H9 (cell line): ENCODE measurements at regions not wholly inside any gene's neighbourhood (a gene's known extent, or its start where the extent isn't known, plus 50 kb on each side); places are given as distances from the start of the nearest gene placed in this dataset.

Experiments used
- DNase-seq: peaks from one replicate; pipeline ENCODE4 v3.0.0-alpha.2; 2017
- H2AFZ ChIP-seq: one replicate; pipeline ENCODE4 v1.6.1; 2013; ENCODE audit warnings: mild to moderate bottlenecking, low read length, control low read depth, moderate library complexity
- H2AK5ac ChIP-seq: 2 replicates; pipeline ENCODE4 v1.6.1; 2013; ENCODE audit warnings: low read length, control low read depth, mixed read lengths; ENCODE audit not compliant: insufficient read length
- H2BK120ac ChIP-seq: one replicate; pipeline ENCODE4 v1.6.1; 2013; ENCODE audit warnings: low read depth, mild to moderate bottlenecking, low read length, control low read depth, inconsistent platforms; ENCODE audit not compliant: poor library complexity, severe bottlenecking
- H2BK12ac ChIP-seq: 2 replicates; pipeline ENCODE4 v1.6.1; 2013; ENCODE audit warnings: low read length, control low read depth, mixed read lengths, low read depth; ENCODE audit not compliant: insufficient read length
- H2BK15ac ChIP-seq: 2 replicates; pipeline ENCODE4 v1.6.1; 2013; ENCODE audit warnings: low read depth, low read length, control low read depth
- H2BK20ac ChIP-seq: one replicate; pipeline ENCODE4 v1.6.1; 2013; ENCODE audit warnings: low read depth, mild to moderate bottlenecking, low read length, control low read depth, inconsistent platforms; ENCODE audit not compliant: poor library complexity, severe bottlenecking
- H2BK5ac ChIP-seq: 2 replicates; pipeline ENCODE4 v1.6.1; 2013; ENCODE audit warnings: low read length, control low read depth, mixed read lengths; ENCODE audit not compliant: insufficient read length
- H3K14ac ChIP-seq: 2 replicates; pipeline ENCODE4 v1.6.1; 2013; ENCODE audit warnings: low read length, control low read depth; ENCODE audit not compliant: insufficient read depth
- H3K18ac ChIP-seq: 2 replicates; pipeline ENCODE4 v1.6.1; 2013; ENCODE audit warnings: low read depth, mild to moderate bottlenecking, mixed read lengths, low read length, control low read depth; ENCODE audit not compliant: insufficient read length
- H3K23ac ChIP-seq: 2 replicates; pipeline ENCODE4 v1.6.1; 2013; ENCODE audit warnings: low read length, control low read depth, mixed read lengths, low read depth; ENCODE audit not compliant: insufficient read length
- H3K23me2 ChIP-seq: 2 replicates; pipeline ENCODE4 v1.6.1; 2013; ENCODE audit warnings: low read depth, mild to moderate bottlenecking, mixed read lengths, low read length, control low read depth; ENCODE audit not compliant: insufficient read length, poor library complexity, severe bottlenecking
- H3K27ac ChIP-seq: 2 replicates; pipeline ENCODE4 v1.5.1; 2013; ENCODE audit warnings: low read length, control low read depth, mixed read lengths, low read depth; ENCODE audit not compliant: insufficient read length
- H3K27me3 ChIP-seq: 2 replicates; pipeline ENCODE4 v1.6.1; 2013; ENCODE audit warnings: low read length, control low read depth, inconsistent platforms; ENCODE audit not compliant: insufficient read depth
- H3K4ac ChIP-seq: 2 replicates; pipeline ENCODE4 v1.6.1; 2013; ENCODE audit warnings: low read depth, mild to moderate bottlenecking, control low read depth, inconsistent platforms, low read length, moderate library complexity
- H3K4me1 ChIP-seq: 2 replicates; pipeline ENCODE4 v1.6.1; 2013; ENCODE audit warnings: low read length, control low read depth, inconsistent platforms; ENCODE audit not compliant: insufficient read depth
- H3K4me2 ChIP-seq: 2 replicates; pipeline ENCODE4 v1.6.1; 2013; ENCODE audit warnings: low read length, control low read depth, mixed read lengths; ENCODE audit not compliant: insufficient read length, insufficient read depth
- H3K56ac ChIP-seq: 2 replicates; pipeline ENCODE4 v1.6.1; 2013; ENCODE audit warnings: low read depth, mild to moderate bottlenecking, mixed read lengths, low read length, control low read depth; ENCODE audit not compliant: insufficient read length
- H3K79me1 ChIP-seq: 2 replicates; pipeline ENCODE4 v1.6.1; 2013; ENCODE audit warnings: low read depth, mild to moderate bottlenecking, moderate library complexity, low read length, control low read depth, inconsistent platforms; ENCODE audit not compliant: insufficient read depth, poor library complexity, severe bottlenecking
- H3K79me2 ChIP-seq: 2 replicates; pipeline ENCODE4 v1.6.1; 2013; ENCODE audit warnings: low read length, control low read depth, inconsistent platforms; ENCODE audit not compliant: insufficient read depth
- H3K9ac ChIP-seq: 2 replicates; pipeline ENCODE4 v1.6.1; 2013; ENCODE audit warnings: low read length, control low read depth, mixed read lengths; ENCODE audit not compliant: insufficient read length; ENCODE audit errors: extremely low read depth
- H3K9me3 ChIP-seq: one replicate; pipeline ENCODE4 v1.6.1; 2013; ENCODE audit warnings: low read depth, low read length, inconsistent platforms; ENCODE audit not compliant: control insufficient read depth
- H3T11ph ChIP-seq: one replicate; pipeline ENCODE4 v1.6.1; 2013; ENCODE audit warnings: mild to moderate bottlenecking, low read length, control low read depth, inconsistent platforms
- H4K20me1 ChIP-seq: one replicate; pipeline ENCODE4 v1.6.1; 2013; ENCODE audit not compliant: control insufficient read depth, insufficient read length, insufficient read depth
- H4K5ac ChIP-seq: 2 replicates; pipeline ENCODE4 v1.6.1; 2013; ENCODE audit warnings: low read depth, mild to moderate bottlenecking, mixed read lengths, low read length, control low read depth; ENCODE audit not compliant: insufficient read length
- H4K8ac ChIP-seq: replicated peaks from 2 replicates; pipeline ENCODE4 v1.6.1; 2013; ENCODE audit warnings: low read length, control low read depth, mixed read lengths, low read depth; ENCODE audit not compliant: insufficient read length
- H4K91ac ChIP-seq: 2 replicates; pipeline ENCODE4 v1.6.1; 2013; ENCODE audit warnings: low read depth, mild to moderate bottlenecking, moderate library complexity, mixed read lengths, low read length, control low read depth; ENCODE audit not compliant: insufficient read length
- H3K27ac Mint-ChIP-seq, 3 experiments: 2 replicates in 2 of 3; 3 replicates in 1 of 3; pipeline ENCODE4 v1.8.0; 2020 to 2021; ENCODE audit warnings: mixed read lengths in 3 of 3, mild to moderate bottlenecking in 1 of 3, moderate library complexity in 1 of 3
- H3K27me3 Mint-ChIP-seq: 2 replicates; pipeline ENCODE4 v1.8.0; 2021; ENCODE audit warnings: low read depth, mild to moderate bottlenecking, moderate library complexity, mixed read lengths
- H3K36me3 Mint-ChIP-seq, 3 experiments: 2 replicates in 2 of 3; 3 replicates in 1 of 3; pipeline ENCODE4 v1.8.0; 2020 to 2021; ENCODE audit warnings: low read depth in 3 of 3, mixed read lengths in 3 of 3; ENCODE audit not compliant: insufficient read depth in 1 of 3
- H3K4me1 Mint-ChIP-seq, 2 experiments: 2 replicates each; pipeline ENCODE4 v1.8.0; 2020; ENCODE audit warnings: mixed read lengths in 2 of 2
- H3K4me3 Mint-ChIP-seq, 2 experiments: 2 replicates in 1 of 2; 3 replicates in 1 of 2; pipeline ENCODE4 v1.8.0; 2020 to 2021; ENCODE audit warnings: mild to moderate bottlenecking in 2 of 2, mixed read lengths in 2 of 2, moderate library complexity in 1 of 2
- H3K9me3 Mint-ChIP-seq, 2 experiments: 2 replicates in 1 of 2; 3 replicates in 1 of 2; pipeline ENCODE4 v1.8.0; 2020; ENCODE audit warnings: mild to moderate bottlenecking in 2 of 2, mixed read lengths in 2 of 2, moderate library complexity in 1 of 2
- WGBS: extraction: QIAGEN DNeasy Blood & Tissue Kit; methylation state at CpG from one replicate; pipeline ENCODE4 v1.1.7; 2013; ENCODE audit warnings: missing lambda C conversion rate, low lambda C conversion rate, mixed read lengths; ENCODE audit not compliant: insufficient read length; ENCODE audit errors: extremely low coverage; 5-methylcytosine and 5-hydroxymethylcytosine counted together
- TF ChIP-seq, protein P1 (sequence below): fragments of 200-600 bp; sonication (generic); conservative IDR thresholded peaks from 3 replicates; pipeline ENCODE4 v1.8.0; 2021; ENCODE audit warnings: antibody characterized with exemption, mild to moderate bottlenecking

- Histone ChIP-seq H2BK12ac (no peak overlapping the region), H2AFZ (no peak overlapping the region), H3K4ac (no peak overlapping the region), H3T11ph (no peak overlapping the region), H3K14ac (no peak overlapping the region), H4K8ac (no peak overlapping the region), H2AK5ac (no peak overlapping the region), H2BK5ac (no peak overlapping the region), H3K23me2 (no peaks in the 10 kb centered on the region), H4K5ac (no peak overlapping the region), H3K27me3 (no peaks in the 10 kb centered on the region), H3K18ac (no peak overlapping the region), H3K79me2 (no peaks in the 10 kb centered on the region), H3K56ac (no peak overlapping the region), H3K4me2 (no peak overlapping the region), H4K20me1 (no peaks in the 10 kb centered on the region), H2BK15ac (no peak overlapping the region), H2BK20ac (no peak overlapping the region), H3K23ac (no peak overlapping the region), H3K9me3 (no peaks in the 10 kb centered on the region), H3K79me1 (no peaks in the 10 kb centered on the region), H3K4me1 (no peaks in the 10 kb centered on the region), H3K27ac (no peak overlapping the region), H2BK120ac (no peak overlapping the region), H3K9ac (no peak overlapping the region), H4K91ac (no peak overlapping the region)
- H3K27ac Mint-ChIP-seq, result no peak overlapping the region
- H3K9me3 Mint-ChIP-seq, result no peaks in the 10 kb centered on the region; a peak in 2 of 5 replicates
- TF ChIP-seq, protein P1, sequence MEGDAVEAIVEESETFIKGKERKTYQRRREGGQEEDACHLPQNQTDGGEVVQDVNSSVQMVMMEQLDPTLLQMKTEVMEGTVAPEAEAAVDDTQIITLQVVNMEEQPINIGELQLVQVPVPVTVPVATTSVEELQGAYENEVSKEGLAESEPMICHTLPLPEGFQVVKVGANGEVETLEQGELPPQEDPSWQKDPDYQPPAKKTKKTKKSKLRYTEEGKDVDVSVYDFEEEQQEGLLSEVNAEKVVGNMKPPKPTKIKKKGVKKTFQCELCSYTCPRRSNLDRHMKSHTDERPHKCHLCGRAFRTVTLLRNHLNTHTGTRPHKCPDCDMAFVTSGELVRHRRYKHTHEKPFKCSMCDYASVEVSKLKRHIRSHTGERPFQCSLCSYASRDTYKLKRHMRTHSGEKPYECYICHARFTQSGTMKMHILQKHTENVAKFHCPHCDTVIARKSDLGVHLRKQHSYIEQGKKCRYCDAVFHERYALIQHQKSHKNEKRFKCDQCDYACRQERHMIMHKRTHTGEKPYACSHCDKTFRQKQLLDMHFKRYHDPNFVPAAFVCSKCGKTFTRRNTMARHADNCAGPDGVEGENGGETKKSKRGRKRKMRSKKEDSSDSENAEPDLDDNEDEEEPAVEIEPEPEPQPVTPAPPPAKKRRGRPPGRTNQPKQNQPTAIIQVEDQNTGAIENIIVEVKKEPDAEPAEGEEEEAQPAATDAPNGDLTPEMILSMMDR, result no peak
- no peaks in the 10 kb centered on the region for H3K27me3 Mint-ChIP-seq
- no peaks in the 10 kb centered on the region for H3K36me3 Mint-ChIP-seq
- H3K4me1 Mint-ChIP-seq, result no peaks in the 10 kb centered on the region; a peak in 1 of 4 replicates
- no CpG with 5 or more reads among the region's 1 CpG for WGBS
- DNase-seq, result no peak
- H3K4me3 Mint-ChIP-seq, result no peak overlapping the region
Measured at GRCh38 chr6:94163877-94164276, 744.5 kb upstream of the EPHA7 start.
